ENCODE measurements at regions not wholly inside any gene's neighbourhood (a gene's known extent, or its start where the extent isn't known, plus 50 kb on each side); places are given as distances from the start of the nearest gene placed in this dataset.

DNA sequence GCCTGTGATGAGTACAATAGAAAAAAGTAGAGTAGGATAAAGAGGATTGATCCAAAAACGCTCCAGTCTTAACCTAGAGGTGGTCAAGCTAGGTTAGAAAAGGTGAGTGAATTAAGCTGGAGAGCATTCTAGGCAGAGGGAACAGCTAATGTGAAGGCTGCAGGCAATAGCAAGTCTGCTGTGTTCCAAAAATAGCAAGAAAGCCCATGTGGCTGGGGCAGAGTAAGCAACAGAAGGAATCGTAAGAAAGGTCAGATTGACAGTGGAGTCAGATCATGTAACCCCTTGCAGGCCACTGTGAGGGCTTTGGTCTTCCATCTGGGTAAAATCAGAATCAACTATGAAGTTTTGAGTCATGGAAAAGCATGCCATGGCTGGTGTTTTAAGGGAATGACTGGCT lies 155.0 kb downstream of the OPN5 start:
- ATAC-seq (ENCODE audit: low FRiP score), result no peak
- TF ChIP-seq CTCF (IDR thresholded peaks at IDR 0.05), result no peak
- no peak for DNase-seq (ENCODE audit: low spot score)

DNA sequence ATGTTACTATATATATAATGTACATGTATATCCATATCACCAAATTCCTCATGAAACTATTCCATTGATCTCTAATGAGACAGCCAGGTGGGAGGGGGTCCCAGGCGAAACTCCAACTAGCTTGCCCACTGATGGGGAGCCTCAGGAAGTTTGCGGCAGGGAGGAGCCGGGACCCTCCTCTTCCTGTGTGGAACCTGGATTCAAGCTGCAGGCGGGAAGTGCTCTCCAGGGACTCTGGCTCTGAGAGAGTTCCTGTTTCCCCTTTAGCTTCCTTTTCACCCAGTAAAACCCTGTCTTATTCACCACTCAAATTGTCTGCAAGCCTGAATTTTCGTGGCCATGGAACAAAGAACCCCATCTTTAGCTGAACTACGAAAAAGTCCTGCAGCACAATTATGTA lies 152.2 kb downstream of the OPN5 start:
- TF ChIP-seq CTCF (IDR thresholded peaks at IDR 0.05), result no peak
- DNase-seq (ENCODE audit: low spot score) (no peak), ATAC-seq (ENCODE audit: low FRiP score) (no peak)

DNA sequence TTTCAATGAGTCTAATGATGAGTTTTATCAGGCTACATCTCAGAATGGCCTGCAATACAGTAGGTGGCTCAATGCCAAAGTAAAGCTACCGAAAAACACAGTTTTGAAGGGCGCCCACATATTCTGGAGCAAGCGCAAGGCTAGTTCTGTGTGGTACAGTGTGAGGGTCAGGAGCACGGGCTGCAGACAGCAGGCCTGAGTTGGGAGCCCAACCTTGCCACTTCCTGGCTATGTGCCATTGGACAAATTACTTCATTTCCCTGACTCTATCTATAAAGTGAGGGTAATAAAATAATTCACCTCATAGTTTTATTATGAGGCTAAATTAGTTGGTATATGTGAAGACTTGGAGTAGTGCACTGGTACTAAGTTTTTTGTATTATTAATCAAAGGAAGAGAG lies 150.7 kb downstream of the OPN5 start:
- no peak for TF ChIP-seq CTCF (IDR thresholded peaks at IDR 0.05)
- no peak for ATAC-seq (ENCODE audit: low FRiP score)
- no peak for DNase-seq (ENCODE audit: low spot score)

GRCh38 chr6:47924001-47924400 lies 142.2 kb downstream of the OPN5 start:
- no peak for DNase-seq (ENCODE audit: low spot score)
- no peak for TF ChIP-seq CTCF (IDR thresholded peaks at IDR 0.05)
- no peak for ATAC-seq (ENCODE audit: low FRiP score)

GRCh38 chr6:47922391-47922790 lies 140.6 kb downstream of the OPN5 start:
- ATAC-seq (ENCODE audit: low FRiP score) (no peak), DNase-seq (ENCODE audit: low spot score) (no peak)
- no peak for TF ChIP-seq CTCF (IDR thresholded peaks at IDR 0.05)

GRCh38 chr6:47919875-47920274 lies 138.0 kb downstream of the OPN5 start:
- no peak for TF ChIP-seq CTCF (IDR thresholded peaks at IDR 0.05)
- no peak for DNase-seq (ENCODE audit: low spot score)
- ATAC-seq (ENCODE audit: low FRiP score), result no peak

- DNase-seq (ENCODE audit: low spot score) (no peak), ATAC-seq (ENCODE audit: low FRiP score) (no peak)
- no peak for TF ChIP-seq CTCF (IDR thresholded peaks at IDR 0.05)
Observed at GRCh38 chr6:47917811-47918210, 136.0 kb downstream of the OPN5 start.

Data from omental fat pad (tissue), 3 donors.